Gastrocnemius medialis (tissue), 4 donors: ENCODE measurements at regions not wholly inside any gene's neighbourhood (a gene's known extent, or its start where the extent isn't known, plus 50 kb on each side); places are given as distances from the start of the nearest gene placed in this dataset.

ENCODE experiments used
- POLR2A ChIP-seq, 2 donors: fragments of 450-650 bp; IDR thresholded peaks; one replicate each; pipeline ENCODE4 v1.6.1; 2017; ENCODE audit warnings: antibody characterized with exemption in 2 of 2, mild to moderate bottlenecking in 2 of 2, moderate library complexity in 2 of 2
- TF ChIP-seq, protein P1 (sequence below), 5 experiments: fragments of 450-650 bp in 3 of 5; fragments of 200-600 bp in 2 of 5; sonication (generic) in 2 of 5; IDR thresholded peaks in 4 of 5; conservative IDR thresholded peaks in 1 of 5; 1 replicate in 4 of 5; 2 replicates in 1 of 5; pipeline ENCODE4 v1.5.1; 2016 to 2019; ENCODE audit warnings: antibody characterized with exemption in 5 of 5, mild to moderate bottlenecking in 3 of 5, moderate library complexity in 3 of 5

DNA sequence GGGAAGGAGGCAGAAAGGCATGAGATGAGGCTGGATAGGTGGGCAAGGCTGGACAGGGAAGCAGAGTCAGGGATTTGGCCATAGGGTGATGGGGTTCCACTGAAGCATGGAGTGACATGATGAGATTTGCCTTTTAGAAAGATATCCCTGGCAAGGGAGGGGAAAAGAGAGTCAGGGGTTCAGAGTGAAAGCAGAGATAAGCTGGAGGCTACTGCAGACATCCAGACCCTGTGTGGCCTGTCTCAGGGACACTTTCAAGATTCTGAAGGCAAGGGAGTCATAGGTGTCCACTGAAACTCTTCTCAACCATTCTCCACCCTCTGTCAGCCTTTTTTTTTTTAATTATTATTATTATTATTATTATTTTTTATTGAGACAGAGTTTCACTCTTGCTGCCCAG, 94.0 kb upstream of the SPATA12 start:
- TF ChIP-seq POLR2A (IDR thresholded peaks at IDR 0.05), result no peak
- TF ChIP-seq, protein P1, sequence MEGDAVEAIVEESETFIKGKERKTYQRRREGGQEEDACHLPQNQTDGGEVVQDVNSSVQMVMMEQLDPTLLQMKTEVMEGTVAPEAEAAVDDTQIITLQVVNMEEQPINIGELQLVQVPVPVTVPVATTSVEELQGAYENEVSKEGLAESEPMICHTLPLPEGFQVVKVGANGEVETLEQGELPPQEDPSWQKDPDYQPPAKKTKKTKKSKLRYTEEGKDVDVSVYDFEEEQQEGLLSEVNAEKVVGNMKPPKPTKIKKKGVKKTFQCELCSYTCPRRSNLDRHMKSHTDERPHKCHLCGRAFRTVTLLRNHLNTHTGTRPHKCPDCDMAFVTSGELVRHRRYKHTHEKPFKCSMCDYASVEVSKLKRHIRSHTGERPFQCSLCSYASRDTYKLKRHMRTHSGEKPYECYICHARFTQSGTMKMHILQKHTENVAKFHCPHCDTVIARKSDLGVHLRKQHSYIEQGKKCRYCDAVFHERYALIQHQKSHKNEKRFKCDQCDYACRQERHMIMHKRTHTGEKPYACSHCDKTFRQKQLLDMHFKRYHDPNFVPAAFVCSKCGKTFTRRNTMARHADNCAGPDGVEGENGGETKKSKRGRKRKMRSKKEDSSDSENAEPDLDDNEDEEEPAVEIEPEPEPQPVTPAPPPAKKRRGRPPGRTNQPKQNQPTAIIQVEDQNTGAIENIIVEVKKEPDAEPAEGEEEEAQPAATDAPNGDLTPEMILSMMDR (IDR thresholded peaks at IDR 0.05 in 4 of 5, conservative IDR thresholded peaks at IDR 0.05 in 1 of 5), result no peak
